Common myeloid progenitor, CD34-positive (primary cell): ENCODE measurements at regions not wholly inside any gene's neighbourhood (a gene's known extent, or its start where the extent isn't known, plus 50 kb on each side); places are given as distances from the start of the nearest gene placed in this dataset.

Experiments used
- CTCF ChIA-PET: fragments of 350-600 bp; sonication (Branson Sonifier 250); formaldehyde crosslinking; loops from one replicate; lab custom pipeline; 2021; ENCODE audit warnings: antibody characterized with exemption; lab: Charles Lee
- POLR2A ChIA-PET: fragments of 350-600 bp; sonication (Branson Sonifier 250); formaldehyde crosslinking; loops from one replicate; lab custom pipeline; 2021; ENCODE audit warnings: antibody characterized with exemption; lab: Charles Lee
- DNase-seq, 3 donors: peaks; one replicate each; pipeline versions ENCODE4 v3.0.0 to v3.0.0-alpha.2; 2013
- H3K27ac ChIP-seq, 2 experiments: 1 replicate in 1 of 2; 2 replicates in 1 of 2; pipeline ENCODE4 v1.7.0; 2013; ENCODE audit warnings: inconsistent platforms in 2 of 2, low read length in 2 of 2, mild to moderate bottlenecking in 2 of 2, low read depth in 1 of 2, moderate library complexity in 1 of 2; ENCODE audit not compliant: severe bottlenecking in 2 of 2, insufficient read depth in 1 of 2, poor library complexity in 1 of 2
- H3K27me3 ChIP-seq, 5 experiments: replicated peaks in 2 of 5; 1 replicate in 3 of 5; 2 replicates in 2 of 5; pipeline versions ENCODE4 v1.6.1 to v1.7.0; 2013; ENCODE audit warnings: low read length in 4 of 5, mild to moderate bottlenecking in 2 of 5, moderate library complexity in 2 of 5, inconsistent platforms in 1 of 5; ENCODE audit not compliant: insufficient read depth in 5 of 5, control insufficient read depth in 4 of 5
- H3K36me3 ChIP-seq, 4 experiments: 1 replicate in 2 of 4; 2 replicates in 2 of 4; pipeline versions ENCODE4 v1.6.1 to v1.7.0; 2013; ENCODE audit warnings: low read length in 3 of 4, control low read depth in 1 of 4, mild to moderate bottlenecking in 1 of 4; ENCODE audit not compliant: control insufficient read depth in 4 of 4, insufficient read depth in 4 of 4
- H3K4me1 ChIP-seq, 4 experiments: 1 replicate in 3 of 4; 2 replicates in 1 of 4; pipeline versions ENCODE4 v1.6.1 to v1.7.1; 2013; ENCODE audit warnings: low read length in 3 of 4, mild to moderate bottlenecking in 3 of 4, control low read depth in 1 of 4, inconsistent platforms in 1 of 4, moderate library complexity in 1 of 4; ENCODE audit not compliant: control insufficient read depth in 4 of 4, insufficient read depth in 4 of 4; ENCODE audit errors: control extremely low read depth in 1 of 4
- H3K4me3 ChIP-seq, 7 experiments: 1 replicate in 4 of 7; 2 replicates in 3 of 7; pipeline versions ENCODE4 v1.5.1 to v1.7.0; 2013; ENCODE audit warnings: mild to moderate bottlenecking in 7 of 7, low read length in 6 of 7, moderate library complexity in 6 of 7, inconsistent platforms in 2 of 7, low read depth in 2 of 7, control low read depth in 1 of 7; ENCODE audit not compliant: insufficient read depth in 4 of 7, control insufficient read depth in 1 of 7; ENCODE audit errors: extremely low read depth in 1 of 7
- H3K9me3 ChIP-seq, 5 experiments: 1 replicate in 4 of 5; 2 replicates in 1 of 5; pipeline versions ENCODE4 v1.6.1 to v1.7.1; 2013; ENCODE audit warnings: low read length in 4 of 5, mild to moderate bottlenecking in 2 of 5, inconsistent platforms in 1 of 5, low read depth in 1 of 5, moderate library complexity in 1 of 5; ENCODE audit not compliant: control insufficient read depth in 4 of 5, insufficient read depth in 2 of 5; ENCODE audit errors: control extremely low read depth in 1 of 5
- WGBS: methylation state at CpG from one replicate; pipeline ENCODE4 v1.1.5; 2013; ENCODE audit not compliant: insufficient coverage; 5-methylcytosine and 5-hydroxymethylcytosine counted together

DNA sequence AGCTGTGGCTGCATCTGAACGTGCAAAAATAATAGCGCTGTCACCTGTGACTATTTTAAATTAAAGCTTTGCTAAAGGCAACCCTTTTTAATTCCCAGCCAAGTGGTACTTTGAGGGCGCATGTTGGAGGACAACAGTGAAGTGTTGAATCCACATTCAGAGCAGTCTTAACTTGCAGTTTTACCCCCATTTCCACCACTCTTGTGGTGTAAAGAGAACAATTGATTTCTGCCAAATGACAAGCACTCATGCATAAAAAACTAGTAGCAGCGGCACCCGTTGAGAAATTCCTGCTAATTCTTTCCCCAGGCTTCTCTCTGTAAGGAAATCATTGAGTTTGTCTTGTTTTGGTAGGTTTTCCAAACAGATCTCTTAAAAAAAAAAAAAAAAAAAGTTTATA lies 1033.3 kb downstream of the EFNB2 start:
- DNase-seq = no peak
- Histone ChIP-seq H3K4me1 (no peaks in the 10 kb centered on the region), H3K4me3 (no peak overlapping the region), H3K27ac (no peak overlapping the region), H3K27me3 (no peaks in the 10 kb centered on the region), H3K36me3 (no peaks in the 10 kb centered on the region), H3K9me3 (no peaks in the 10 kb centered on the region)
- ChIA-PET CTCF (no interaction called here), POLR2A (no interaction called here)
- WGBS = 100% methylated on average over 1 of the region's 5 CpGs

DNA sequence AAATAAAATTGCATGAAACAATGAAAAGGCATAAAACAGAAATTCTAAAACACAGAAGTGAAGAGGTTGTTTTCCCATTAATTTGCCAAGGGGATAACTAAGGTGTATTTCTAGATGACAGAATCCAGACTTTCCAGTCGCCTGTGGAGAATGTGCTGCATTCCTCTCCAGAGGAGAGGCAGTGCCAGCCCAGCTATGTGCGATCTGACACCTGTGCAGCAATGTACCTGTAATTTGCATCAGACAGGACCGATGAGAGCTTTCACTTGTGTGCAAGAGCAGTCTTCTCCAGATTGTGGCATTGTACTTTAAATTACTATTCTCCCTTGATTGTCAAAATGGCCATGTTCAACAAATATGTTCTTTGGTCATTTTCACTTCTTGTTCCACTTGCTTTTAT lies 1037.9 kb downstream of the EFNB2 start:
- no peak overlapping the region for H3K4me3 ChIP-seq
- H3K27me3 ChIP-seq = no peaks in the 10 kb centered on the region
- WGBS = 97% methylated on average over 3 of the region's 3 CpGs
- no peaks in the 10 kb centered on the region for H3K9me3 ChIP-seq
- H3K4me1 ChIP-seq = no peaks in the 10 kb centered on the region
- H3K36me3 ChIP-seq = no peaks in the 10 kb centered on the region
- POLR2A ChIA-PET = no interaction called here
- no peak overlapping the region for H3K27ac ChIP-seq
- CTCF ChIA-PET = no interaction called here
- DNase-seq = no peak

DNA sequence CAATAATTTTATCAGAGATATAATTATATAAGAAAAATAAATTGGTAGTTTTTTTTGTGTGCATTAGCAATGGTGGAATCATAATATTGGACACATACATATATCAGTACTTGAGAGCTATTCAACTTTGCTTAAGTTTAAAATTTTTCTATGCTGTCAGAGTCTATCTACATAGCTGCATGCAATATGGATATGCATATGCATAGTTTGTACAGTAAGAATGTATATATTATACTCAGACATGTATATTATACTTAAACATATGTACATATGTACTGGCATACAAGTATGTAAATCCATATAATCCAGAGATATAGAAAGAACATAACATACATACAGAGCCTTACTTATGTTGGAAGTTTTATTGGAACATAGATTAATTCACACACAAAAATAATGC lies 1043.2 kb downstream of the EFNB2 start:
- Histone ChIP-seq H3K27me3 (no peaks in the 10 kb centered on the region), H3K4me1 (no peaks in the 10 kb centered on the region), H3K27ac (no peak overlapping the region), H3K4me3 (no peak overlapping the region), H3K9me3 (no peaks in the 10 kb centered on the region), H3K36me3 (no peaks in the 10 kb centered on the region)
- CTCF ChIA-PET = no interaction called here
- no peak for DNase-seq
- POLR2A ChIA-PET = no interaction called here

DNA sequence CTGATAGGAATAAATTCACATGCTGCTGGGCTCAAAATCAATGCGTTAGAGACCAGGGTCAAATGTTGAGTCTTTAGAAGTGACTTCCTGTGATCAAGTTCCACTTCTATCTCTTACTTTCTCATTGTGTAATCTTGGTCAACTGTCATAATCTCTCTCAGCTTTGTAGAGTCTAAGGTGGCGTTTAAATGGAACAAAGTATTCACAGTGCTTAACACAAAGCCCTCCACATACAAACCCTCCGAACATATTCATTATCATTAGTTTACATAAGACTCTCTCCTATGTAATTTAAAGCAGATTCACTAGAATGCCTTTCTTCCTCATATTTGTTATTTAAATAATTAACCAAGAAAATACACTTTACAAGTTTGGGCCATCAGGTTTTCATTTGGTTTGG lies 1044.1 kb downstream of the EFNB2 start:
- Histone ChIP-seq H3K4me1 (no peaks in the 10 kb centered on the region), H3K36me3 (no peaks in the 10 kb centered on the region), H3K4me3 (no peak overlapping the region), H3K27ac (no peak overlapping the region), H3K9me3 (no peaks in the 10 kb centered on the region), H3K27me3 (no peaks in the 10 kb centered on the region)
- no peak for DNase-seq
- ChIA-PET POLR2A (no interaction called here), CTCF (no interaction called here)
- WGBS = 100% methylated on average over 1 of the region's 3 CpGs

DNA sequence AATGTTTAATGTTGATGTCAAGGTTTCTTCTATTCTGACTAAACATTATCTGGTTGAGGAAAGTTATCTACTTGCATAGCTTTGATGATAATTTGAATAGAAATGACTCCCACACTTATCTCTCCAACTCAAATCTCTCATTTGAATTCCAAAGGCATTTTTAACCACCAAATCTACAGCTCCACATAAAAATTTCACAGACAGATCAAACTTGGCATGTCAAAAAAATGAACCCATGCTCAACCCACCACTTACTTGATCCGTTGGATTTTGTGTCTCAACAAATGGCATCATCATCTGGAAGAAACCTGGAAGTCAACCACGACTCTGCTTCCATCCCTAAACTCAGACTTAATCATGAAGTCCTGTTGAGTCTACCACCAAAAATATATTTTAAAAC lies 1050.4 kb downstream of the EFNB2 start:
- DNase-seq = no peak
- no peaks in the 10 kb centered on the region for H3K36me3 ChIP-seq
- no peaks in the 10 kb centered on the region for H3K27me3 ChIP-seq
- no peaks in the 10 kb centered on the region for H3K4me1 ChIP-seq
- no peak overlapping the region for H3K27ac ChIP-seq
- CTCF ChIA-PET = no interaction called here
- 87% methylated on average over 2 of the region's 2 CpGs for WGBS
- H3K9me3 ChIP-seq = no peaks in the 10 kb centered on the region
- H3K4me3 ChIP-seq = no peak overlapping the region
- POLR2A ChIA-PET = interaction anchor here (0.7 kb wide), 1 partner anchor 13 kb away, joined by 4 read pairs; no protein-coding TSS in a partner anchor

DNA sequence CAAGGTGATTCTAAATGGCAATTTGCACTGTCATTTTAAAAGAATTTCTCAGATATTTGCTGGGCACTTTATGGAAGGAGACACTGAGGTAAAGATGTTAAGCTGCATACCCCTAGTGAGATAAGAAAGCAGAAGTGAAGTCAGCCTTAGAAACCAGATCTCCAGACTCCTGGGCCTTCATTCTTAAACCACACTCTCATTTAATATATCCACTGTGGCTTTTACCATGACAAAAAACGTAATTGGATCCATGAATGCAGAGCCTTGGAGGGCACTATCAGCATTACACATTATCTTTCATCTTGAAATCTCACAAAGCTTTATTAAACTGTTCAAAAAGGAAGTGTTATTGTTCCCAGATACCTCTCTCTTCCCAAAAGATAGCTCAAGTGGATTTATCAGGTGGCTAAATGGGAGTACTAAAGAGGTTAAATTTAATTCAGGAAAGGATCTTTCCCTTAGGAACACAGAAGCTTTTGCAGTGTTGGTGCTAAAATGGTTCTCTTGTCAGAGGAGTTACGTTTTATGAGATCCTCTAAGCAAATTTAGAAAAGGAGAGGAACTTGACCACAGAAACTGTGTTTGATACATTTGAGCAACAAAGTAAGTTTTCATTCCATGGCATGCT lies 1060.4 kb downstream of the EFNB2 start:
- DNase-seq = peak in 2 of 3 donors; percentile 22 to 51

DNA sequence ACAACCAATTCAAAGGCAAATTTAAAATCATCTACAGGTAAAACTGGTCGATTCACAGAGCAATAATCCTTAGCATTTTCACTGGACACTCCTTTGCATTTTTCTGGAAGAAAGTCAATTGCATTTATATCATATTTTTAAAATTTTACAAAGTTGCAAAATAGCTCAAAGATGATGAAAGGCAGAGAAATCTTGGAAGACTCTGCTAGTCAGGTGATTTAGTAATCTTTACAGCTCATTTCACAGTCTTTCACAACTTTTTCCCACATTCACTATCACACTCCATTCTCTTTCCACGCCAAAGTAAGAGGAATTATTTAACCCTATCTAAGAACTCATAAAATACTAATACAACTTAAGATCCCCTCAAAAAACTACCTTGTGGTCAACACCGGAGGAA lies 1063.8 kb downstream of the EFNB2 start:
- 100% methylated on average over 1 of the region's 3 CpGs for WGBS
- Histone ChIP-seq H3K9me3 (no peaks in the 10 kb centered on the region), H3K27ac (no peak overlapping the region), H3K27me3 (no peaks in the 10 kb centered on the region), H3K4me3 (no peak overlapping the region), H3K36me3 (no peaks in the 10 kb centered on the region), H3K4me1 (no peaks in the 10 kb centered on the region)
- ChIA-PET CTCF (no interaction called here), POLR2A (no interaction called here)
- no peak for DNase-seq

More for the DNA sequence above, 1060.4 kb downstream of the EFNB2 start:
- WGBS = 50% methylated on average over 2 of the region's 2 CpGs
- Histone ChIP-seq H3K4me1 (no peaks in the 10 kb centered on the region), H3K36me3 (no peaks in the 10 kb centered on the region), H3K27me3 (no peaks in the 10 kb centered on the region), H3K27ac (no peak overlapping the region), H3K4me3 (no peak overlapping the region), H3K9me3 (no peaks in the 10 kb centered on the region)
- ChIA-PET CTCF (no interaction called here), POLR2A (no interaction called here)
